ENCODE measurements at regions not wholly inside any gene's neighbourhood (a gene's known extent, or its start where the extent isn't known, plus 50 kb on each side); places are given as distances from the start of the nearest gene placed in this dataset.

GRCh38 chr2:228387776-228388175, 206.3 kb upstream of the SPHKAP start:
- Mint-ChIP-seq H3K27me3 (no peaks in the 10 kb centered on the region), H3K27ac (no peak overlapping the region), H3K9me3 (ENCODE audit: low read depth) (peaks cover 10% of the 10 kb centered on the region), H3K4me1 (ENCODE audit: low read depth) (no peaks in the 10 kb centered on the region), H3K36me3 (ENCODE audit: insufficient read depth) (no peaks in the 10 kb centered on the region), H3K4me3 (ENCODE audit: low read depth) (no peak overlapping the region)
- no peak for DNase-seq (ENCODE audit: low spot score, unreplicated experiment)
- no peak for TF ChIP-seq CTCF (IDR thresholded peaks at IDR 0.05; ENCODE audit: unreplicated experiment)

- TF ChIP-seq CTCF (IDR thresholded peaks at IDR 0.05; ENCODE audit: unreplicated experiment) = no peak
- Mint-ChIP-seq H3K36me3 (ENCODE audit: insufficient read depth) (no peaks in the 10 kb centered on the region), H3K4me1 (ENCODE audit: low read depth) (no peaks in the 10 kb centered on the region), H3K9me3 (ENCODE audit: low read depth) (no peaks in the 10 kb centered on the region), H3K27ac (no peak overlapping the region), H3K27me3 (no peaks in the 10 kb centered on the region), H3K4me3 (ENCODE audit: low read depth) (no peak overlapping the region)
- DNase-seq (ENCODE audit: low spot score, unreplicated experiment) = no peak
Measured at GRCh38 chr2:228378696-228379425, 197.4 kb upstream of the SPHKAP start.

GRCh38 chr2:228378233-228378632, 196.7 kb upstream of the SPHKAP start:
- H3K9me3 Mint-ChIP-seq (ENCODE audit: low read depth) = no peaks in the 10 kb centered on the region

GRCh38 chr2:228377533-228377932, 196.0 kb upstream of the SPHKAP start:
- no peaks in the 10 kb centered on the region for H3K36me3 Mint-ChIP-seq (ENCODE audit: insufficient read depth)
- H3K9me3 Mint-ChIP-seq (ENCODE audit: low read depth) = no peaks in the 10 kb centered on the region
- H3K27me3 Mint-ChIP-seq = no peaks in the 10 kb centered on the region
- no peak for TF ChIP-seq CTCF (IDR thresholded peaks at IDR 0.05; ENCODE audit: unreplicated experiment)
- no peaks in the 10 kb centered on the region for H3K4me1 Mint-ChIP-seq (ENCODE audit: low read depth)
- DNase-seq (ENCODE audit: low spot score, unreplicated experiment) = no peak
- no peak overlapping the region for H3K27ac Mint-ChIP-seq
- H3K4me3 Mint-ChIP-seq (ENCODE audit: low read depth) = no peak overlapping the region

More at GRCh38 chr2:228378233-228378632, 196.7 kb upstream of the SPHKAP start:
- H3K36me3 Mint-ChIP-seq (ENCODE audit: insufficient read depth) = no peaks in the 10 kb centered on the region
- no peaks in the 10 kb centered on the region for H3K27me3 Mint-ChIP-seq
- TF ChIP-seq CTCF (IDR thresholded peaks at IDR 0.05; ENCODE audit: unreplicated experiment) = no peak
- DNase-seq (ENCODE audit: low spot score, unreplicated experiment) = no peak
- no peak overlapping the region for H3K27ac Mint-ChIP-seq
- H3K4me1 Mint-ChIP-seq (ENCODE audit: low read depth) = no peaks in the 10 kb centered on the region
- no peak overlapping the region for H3K4me3 Mint-ChIP-seq (ENCODE audit: low read depth)

- no peaks in the 10 kb centered on the region for H3K27me3 Mint-ChIP-seq
- no peaks in the 10 kb centered on the region for H3K36me3 Mint-ChIP-seq (ENCODE audit: insufficient read depth)
- no peak for TF ChIP-seq CTCF (IDR thresholded peaks at IDR 0.05; ENCODE audit: unreplicated experiment)
- no peak overlapping the region for H3K4me3 Mint-ChIP-seq (ENCODE audit: low read depth)
- no peak for DNase-seq (ENCODE audit: low spot score, unreplicated experiment)
- no peak overlapping the region for H3K27ac Mint-ChIP-seq
- H3K4me1 Mint-ChIP-seq (ENCODE audit: low read depth) = no peaks in the 10 kb centered on the region
- no peaks in the 10 kb centered on the region for H3K9me3 Mint-ChIP-seq (ENCODE audit: low read depth)
Measured at GRCh38 chr2:228374741-228375140, 193.3 kb upstream of the SPHKAP start.

All from progenitor cell of endocrine pancreas (in vitro differentiated cells).